NOMO-1 treated with dmso at 0.1 percent for 144 hours (cell line): ENCODE measurements at regions not wholly inside any gene's neighbourhood (a gene's known extent, or its start where the extent isn't known, plus 50 kb on each side); places are given as distances from the start of the nearest gene placed in this dataset.

Experiments
- DNase-seq: peaks from one replicate; lab custom pipeline; 2025; ENCODE audit not compliant: unreplicated experiment; lab: John Stamatoyannopoulos, UW

- no peak for DNase-seq
These were observed 314.4 kb upstream of the IRX4 start for GRCh38 chr5:2196989-2197619.

GRCh38 chr5:2196416-2196815 is 313.7 kb upstream of the IRX4 start:
- DNase-seq: no peak

- DNase-seq: no peak
These were observed 312.2 kb upstream of the IRX4 start for GRCh38 chr5:2194949-2195348.

- no peak for DNase-seq
These were observed 311.5 kb upstream of the IRX4 start for GRCh38 chr5:2194236-2194555.

GRCh38 chr5:2193542-2194235 is 311.0 kb upstream of the IRX4 start:
- DNase-seq: no peak

- no peak for DNase-seq
These were observed 310.4 kb upstream of the IRX4 start for GRCh38 chr5:2193142-2193541.

- no peak for DNase-seq
These were observed 309.8 kb upstream of the IRX4 start for GRCh38 chr5:2192496-2192895.

GRCh38 chr5:2191972-2192371 is 309.2 kb upstream of the IRX4 start:
- no peak for DNase-seq

- no peak for DNase-seq
These were observed 307.8 kb upstream of the IRX4 start for GRCh38 chr5:2190549-2190948.

- DNase-seq: no peak
These were observed 305.9 kb upstream of the IRX4 start for GRCh38 chr5:2188661-2189060.

- DNase-seq: no peak
These were observed 305.4 kb upstream of the IRX4 start for GRCh38 chr5:2188137-2188536.

GRCh38 chr5:2187687-2188086 is 305.0 kb upstream of the IRX4 start:
- DNase-seq: no peak

GRCh38 chr5:2187156-2187555 is 304.4 kb upstream of the IRX4 start:
- DNase-seq: no peak

- DNase-seq: no peak
These were observed 303.8 kb upstream of the IRX4 start for GRCh38 chr5:2186472-2187015.

GRCh38 chr5:2185646-2186471 is 303.1 kb upstream of the IRX4 start:
- no peak for DNase-seq

- no peak for DNase-seq
These were observed 302.1 kb upstream of the IRX4 start for GRCh38 chr5:2184563-2185540.

- no peak for DNase-seq
These were observed 301.3 kb upstream of the IRX4 start for GRCh38 chr5:2184026-2184366.

- no peak for DNase-seq
These were observed 300.7 kb upstream of the IRX4 start for GRCh38 chr5:2183154-2184025.

GRCh38 chr5:2182020-2182419 is 299.3 kb upstream of the IRX4 start:
- no peak for DNase-seq

GRCh38 chr5:2181557-2181956 is 298.8 kb upstream of the IRX4 start:
- no peak for DNase-seq
